Fibroblast of skin of back (primary cell): ENCODE measurements at regions not wholly inside any gene's neighbourhood (a gene's known extent, or its start where the extent isn't known, plus 50 kb on each side); places are given as distances from the start of the nearest gene placed in this dataset.
"Not testable (repeated sequence)": the region's sequence is repeated elsewhere in the genome, so short reads cannot be mapped to it uniquely, and the experiment has no call there.

Source experiments
- DNase-seq: peaks from one replicate; pipeline ENCODE4 v3.0.0-alpha.2; 2013

GRCh38 chr5:154702477-154702876, 52.7 kb upstream of the LARP1 start:
- no peak for DNase-seq

GRCh38 chr5:154701725-154702124, 53.5 kb upstream of the LARP1 start:
- not testable (repeated sequence) for DNase-seq

DNA sequence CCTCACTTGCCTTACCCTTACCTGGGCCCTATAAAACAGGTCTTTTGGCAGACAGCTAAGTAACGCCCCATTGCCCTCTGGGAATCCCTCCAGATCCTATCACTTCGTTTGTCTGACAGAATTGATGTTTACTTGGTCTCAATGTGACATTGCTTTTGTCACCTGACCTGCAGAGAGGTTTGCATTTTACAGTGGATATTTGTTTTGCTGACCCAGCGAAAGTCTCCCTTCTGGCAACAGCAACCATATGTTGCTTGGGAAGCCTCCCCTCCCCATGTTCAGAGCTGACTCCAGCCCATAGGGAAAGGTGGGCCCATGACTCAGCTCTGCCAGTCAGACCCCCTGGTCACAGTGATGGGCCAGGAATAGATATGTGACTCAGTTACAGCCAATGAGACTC, 54.0 kb upstream of the LARP1 start:
- DNase-seq, result no peak

- DNase-seq, result not testable (repeated sequence)
These were observed 54.8 kb upstream of the LARP1 start for GRCh38 chr5:154700289-154700928.

- peak; percentile 29 for DNase-seq
These were observed 56.4 kb upstream of the LARP1 start for GRCh38 chr5:154698763-154699162.

DNA sequence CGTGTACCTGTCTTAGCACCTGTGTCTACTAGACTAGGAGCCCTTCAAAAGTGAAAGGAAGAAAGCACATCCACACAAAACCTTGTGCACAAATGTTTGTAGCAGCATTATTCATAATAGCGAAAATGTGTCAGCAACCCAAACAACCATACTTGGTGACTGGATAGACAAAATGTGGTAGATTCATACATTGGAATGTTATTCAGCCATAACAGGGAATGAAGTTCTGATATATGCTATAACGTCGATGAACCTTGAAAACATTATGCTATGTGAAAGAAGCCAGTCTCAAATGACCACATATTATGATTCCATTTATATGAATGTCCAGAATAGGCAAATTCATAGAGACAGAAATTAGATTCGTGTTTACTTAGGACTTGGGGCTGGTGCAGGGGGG, 57.8 kb upstream of the LARP1 start:
- DNase-seq, result peak; percentile 83

GRCh38 chr5:154696891-154697290, 58.3 kb upstream of the LARP1 start:
- no peak for DNase-seq

DNA sequence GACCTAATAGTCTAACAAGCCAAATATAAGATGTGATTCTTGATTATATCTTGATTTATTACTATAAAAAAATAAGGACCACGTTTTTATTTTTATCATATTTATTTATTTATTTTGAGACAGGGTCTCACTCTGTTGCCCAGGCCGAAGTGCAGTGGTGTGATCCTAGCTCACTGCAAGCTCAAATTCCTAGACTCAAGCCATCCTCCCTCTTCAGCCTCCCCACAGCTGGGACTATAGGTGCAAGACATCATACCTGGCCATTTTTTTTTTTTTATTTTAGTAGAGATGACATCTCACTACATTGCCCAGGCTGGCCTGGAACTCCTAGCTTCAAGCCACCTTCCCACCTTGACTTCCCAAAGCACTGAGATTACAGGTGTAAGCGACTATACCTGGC, 61.0 kb upstream of the LARP1 start:
- no peak for DNase-seq

DNA sequence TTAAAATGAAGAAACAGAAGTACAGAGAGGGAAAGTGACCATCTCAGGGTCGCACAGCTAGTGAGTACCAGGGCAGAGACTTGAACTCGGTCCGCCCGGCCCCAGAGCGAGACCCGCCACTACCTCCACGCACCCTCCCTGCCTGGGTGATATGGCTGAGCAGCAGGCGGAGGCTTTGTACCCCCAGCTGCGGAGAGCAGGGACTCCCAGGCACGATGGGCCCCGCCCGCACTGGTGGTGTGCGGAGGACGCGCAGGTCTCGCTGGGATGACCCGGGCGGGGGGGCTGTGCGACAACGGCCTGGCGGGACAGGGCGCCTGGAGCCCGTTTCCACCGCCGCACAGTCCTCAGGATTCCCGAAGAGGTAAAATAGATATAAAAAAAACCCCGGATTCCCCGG, 64.7 kb upstream of the LARP1 start:
- DNase-seq, result no peak

DNA sequence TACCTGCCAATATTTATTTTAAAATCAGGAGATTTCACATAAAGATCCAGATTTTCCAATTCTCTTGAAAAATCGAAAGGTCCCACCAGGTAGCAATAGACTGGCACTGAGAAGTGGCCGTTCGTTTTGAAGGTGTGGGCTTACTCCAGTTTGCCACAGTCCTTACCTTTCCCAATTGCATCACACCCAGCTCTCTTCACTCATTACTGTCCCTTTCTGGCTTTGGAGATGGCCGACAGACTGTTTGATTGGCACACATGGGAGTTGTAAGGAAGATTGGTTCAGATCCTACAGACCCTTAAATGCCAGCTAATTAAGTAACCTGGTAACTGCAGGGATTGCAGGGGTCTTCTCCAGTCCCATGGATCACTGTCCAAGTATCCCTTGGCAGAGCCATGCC, 68.7 kb upstream of the LARP1 start:
- DNase-seq, result no peak

DNA sequence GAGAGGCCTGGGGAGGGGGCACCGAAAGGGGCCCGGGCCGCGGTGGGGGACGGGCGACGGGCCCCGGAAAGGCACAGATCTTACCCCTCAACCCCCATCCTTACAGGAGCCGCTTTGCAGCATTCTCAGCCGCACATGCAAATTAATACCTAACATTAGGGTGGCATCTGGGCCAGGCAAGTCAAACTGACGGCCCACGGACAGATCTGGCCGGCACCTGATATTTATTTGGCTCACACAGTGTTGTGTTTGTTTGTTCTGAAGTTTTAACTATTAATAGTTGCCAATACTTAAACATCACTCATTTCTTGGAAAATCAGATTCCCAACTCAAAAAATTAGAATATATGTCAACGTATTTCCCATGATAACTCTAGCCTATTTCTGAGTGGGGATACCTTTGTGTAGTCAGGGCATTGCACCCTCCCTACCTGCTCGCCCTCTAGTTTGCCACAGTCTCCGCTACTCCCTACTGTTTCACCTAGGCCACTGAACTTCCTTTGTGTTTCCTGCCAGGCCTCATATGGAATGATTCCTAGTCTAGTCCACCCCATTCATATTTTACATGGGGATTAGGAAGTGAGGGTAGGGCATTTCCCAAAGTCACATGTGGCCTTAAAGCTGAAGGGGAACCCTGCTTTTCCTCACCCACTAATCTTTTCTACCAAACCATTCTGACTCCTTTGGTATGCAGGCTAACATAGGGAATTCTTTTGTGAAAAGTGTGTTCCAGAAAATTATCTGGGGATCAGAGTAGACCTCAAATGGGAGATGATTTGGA, 71.9 kb upstream of the LARP1 start:
- no peak for DNase-seq

GRCh38 chr5:154679501-154679900, 75.7 kb upstream of the LARP1 start:
- no peak for DNase-seq

DNA sequence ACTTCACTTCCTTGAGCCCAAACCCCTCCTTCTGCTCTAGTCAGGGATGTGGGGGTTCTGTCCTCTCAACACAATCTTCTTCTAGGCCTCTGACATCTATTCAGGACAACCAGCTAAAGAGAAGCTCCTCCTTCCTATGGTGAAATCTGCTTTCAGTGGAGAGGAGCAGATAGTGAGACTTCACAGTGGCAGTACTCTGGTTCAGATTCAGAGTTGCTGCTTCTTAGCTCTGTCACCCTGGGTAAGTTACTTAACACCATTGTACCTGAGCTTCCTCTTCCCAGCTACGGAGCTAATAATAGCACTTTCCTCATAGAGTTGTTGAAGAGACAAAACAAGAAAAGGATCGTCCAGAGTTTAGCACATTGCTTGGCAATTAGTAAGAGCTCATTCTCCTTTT, 77.3 kb upstream of the LARP1 start:
- no peak for DNase-seq

DNA sequence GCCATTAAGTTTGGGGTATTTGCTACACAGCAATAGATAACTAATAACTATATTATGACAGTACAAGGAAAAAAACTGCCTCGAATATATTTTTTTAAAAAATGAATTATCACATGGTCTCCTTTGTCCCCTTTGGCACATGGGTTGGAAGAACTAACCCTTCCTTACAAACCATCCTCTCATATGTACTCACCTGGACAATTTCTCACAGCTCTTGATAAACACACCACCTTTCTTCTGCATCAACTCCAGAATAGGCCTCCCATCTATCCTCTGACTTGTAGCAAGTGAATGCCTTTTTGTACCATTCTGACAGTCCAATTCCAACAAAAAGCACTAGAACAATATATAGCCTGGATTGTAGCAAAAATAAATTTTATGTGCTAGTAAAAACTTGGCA, 78.7 kb upstream of the LARP1 start:
- DNase-seq, result no peak

- no peak for DNase-seq
These were observed 81.1 kb upstream of the LARP1 start for GRCh38 chr5:154674029-154674428.

DNA sequence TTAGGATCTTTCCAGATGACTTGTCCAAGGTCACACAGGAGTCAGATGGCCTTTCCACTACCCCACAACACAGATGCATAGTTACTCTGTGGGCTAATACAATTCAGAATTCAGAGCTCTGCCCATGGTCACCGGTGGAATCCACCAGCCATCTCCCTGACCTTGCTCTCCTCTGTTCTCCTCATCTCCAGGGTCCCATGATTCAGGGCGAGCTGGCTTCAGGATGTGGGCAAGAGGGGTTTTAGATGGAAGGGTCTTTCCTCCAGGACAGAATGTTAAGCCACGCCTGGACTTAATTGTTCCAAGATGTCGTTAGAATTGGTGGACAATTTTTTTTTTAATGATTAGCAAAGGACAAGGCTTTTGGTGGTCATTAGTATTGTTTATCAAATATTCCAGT, 81.7 kb upstream of the LARP1 start:
- no peak for DNase-seq

DNA sequence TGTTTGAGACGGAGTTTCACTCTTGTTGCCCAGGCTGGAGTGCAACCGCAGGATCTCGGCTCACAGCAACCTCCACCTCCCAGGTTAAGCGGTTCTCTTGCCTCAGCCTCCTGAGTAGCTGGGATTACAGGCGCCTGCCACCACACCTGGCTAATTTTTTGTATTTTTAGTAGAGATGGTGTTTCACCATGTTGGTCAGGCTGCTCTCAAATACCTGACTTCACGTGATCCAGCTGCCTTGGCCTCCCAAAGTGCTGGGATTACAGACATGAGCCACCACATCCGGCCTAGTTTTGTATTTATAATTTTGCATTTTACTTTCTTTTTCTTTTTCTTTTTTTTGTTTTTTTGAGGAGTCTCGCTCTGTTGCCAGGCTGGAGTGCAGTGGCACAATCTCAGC, 85.3 kb upstream of the LARP1 start:
- DNase-seq, result not testable (repeated sequence)

- no peak for DNase-seq
These were observed 85.8 kb upstream of the LARP1 start for GRCh38 chr5:154669402-154669801.

DNA sequence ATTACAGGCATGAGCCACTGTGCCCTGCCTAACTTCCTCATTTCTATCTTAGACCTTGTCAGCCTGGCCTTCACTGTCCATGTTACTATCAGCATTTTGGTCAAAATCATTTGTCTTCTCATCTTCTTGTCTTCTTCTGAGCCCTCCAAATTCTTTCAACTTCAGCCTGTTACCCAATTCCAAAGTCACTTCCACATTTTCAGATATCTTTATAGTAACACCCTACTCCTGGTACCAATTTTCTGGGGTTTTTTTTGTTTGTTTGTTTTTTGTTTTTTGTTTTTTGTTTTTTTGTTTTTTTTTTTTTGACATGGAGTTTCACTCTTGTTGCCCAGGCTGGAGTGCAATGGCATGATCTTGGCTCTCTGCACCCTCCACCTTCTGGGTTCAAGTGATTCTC, 90.3 kb upstream of the LARP1 start:
- no peak for DNase-seq

DNA sequence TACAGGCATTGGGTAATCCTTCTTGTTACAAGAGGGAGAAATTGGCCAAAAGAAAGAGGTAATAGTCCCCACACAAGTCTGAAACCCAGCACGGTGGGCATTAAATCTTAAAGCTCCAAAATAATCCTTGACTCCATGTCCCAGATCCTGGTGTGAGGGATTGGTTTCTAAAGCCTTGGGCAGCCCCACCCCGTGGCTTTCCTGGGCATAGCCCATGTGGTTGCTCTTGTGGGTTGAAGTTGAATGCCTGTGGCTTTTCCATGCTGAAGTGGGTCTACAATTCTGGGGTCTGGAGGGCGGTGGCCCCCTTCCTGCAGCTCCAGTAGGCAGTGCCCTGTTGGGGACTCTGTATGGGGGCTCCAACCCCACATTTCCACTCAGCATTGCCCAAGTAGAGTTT, 91.8 kb upstream of the LARP1 start:
- no peak for DNase-seq

DNA sequence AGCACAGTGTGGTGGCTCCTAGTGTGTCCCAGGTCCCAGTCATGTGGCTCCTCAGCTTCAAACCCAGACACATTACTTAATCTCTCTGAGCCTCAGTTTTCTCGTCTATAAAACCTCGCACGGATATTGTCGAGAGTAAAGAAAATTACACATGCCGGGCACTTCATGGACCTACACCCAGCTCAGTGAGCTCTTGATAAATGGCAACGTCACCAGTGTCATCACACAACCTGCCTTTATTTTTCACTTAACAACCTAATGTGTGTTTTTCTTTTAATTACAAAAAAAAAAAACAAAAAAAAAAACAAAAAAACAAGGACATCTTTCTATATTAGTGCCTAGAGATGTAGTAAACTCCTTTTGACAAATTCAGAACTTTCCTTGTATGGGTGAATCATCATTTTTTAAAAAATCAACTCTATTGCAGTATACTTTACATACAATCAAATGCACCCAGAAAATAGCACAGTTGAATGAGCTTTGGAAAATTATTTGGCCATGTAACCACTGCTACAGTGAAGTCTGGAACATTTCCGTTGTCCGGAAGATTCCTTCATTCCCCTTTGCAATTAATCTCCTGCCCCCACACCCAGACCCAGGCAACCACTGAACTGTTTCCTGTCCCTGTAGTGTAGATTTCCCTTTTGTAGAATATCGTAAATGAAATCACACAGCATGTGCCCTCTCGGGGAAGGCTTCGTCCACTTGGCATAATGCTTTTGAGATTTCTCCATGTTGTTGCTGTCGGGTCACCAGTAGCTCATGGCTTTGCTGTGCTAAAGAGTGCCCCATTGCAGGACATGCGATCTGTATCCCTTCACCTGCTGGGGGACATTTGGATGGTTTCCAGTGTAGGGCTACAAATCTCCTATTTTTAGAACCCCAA, 100.4 kb upstream of the LARP1 start:
- no peak for DNase-seq

- no peak for DNase-seq
These were observed 101.3 kb upstream of the LARP1 start for GRCh38 chr5:154653764-154654485.

- DNase-seq, result no peak
These were observed 101.8 kb upstream of the LARP1 start for GRCh38 chr5:154653418-154653763.
